GM13976 (cell line): ENCODE measurements at regions not wholly inside any gene's neighbourhood (a gene's known extent, or its start where the extent isn't known, plus 50 kb on each side); places are given as distances from the start of the nearest gene placed in this dataset.
"Not testable (repeated sequence)": the region's sequence is repeated elsewhere in the genome, so short reads cannot be mapped to it uniquely, and the experiment has no call there.

Source experiments
- DNase-seq: peaks from one replicate; pipeline ENCODE4 v3.0.0; 2012; ENCODE audit warnings: low spot score
- CTCF ChIP-seq: IDR thresholded peaks from 2 replicates; pipeline ENCODE4 v1.5.1; 2012; ENCODE audit warnings: borderline replicate concordance, mild to moderate bottlenecking; ENCODE audit not compliant: insufficient read depth; ENCODE audit errors: extremely low read depth, missing control alignments, control extremely low read depth
- in situ Hi-C: fragments of 300-500 bp; cut with MboI; formaldehyde crosslinking; loops from one replicate; pipeline ENCODE4 v1.12.0; 2022; ENCODE audit warnings: low sequenced_read_pairs, mixed read lengths, inconsistent platforms; ENCODE audit not compliant: unreplicated experiment

- peak; percentile 15 for DNase-seq
- in situ Hi-C loops = no loop called here
- TF ChIP-seq CTCF = no peak
Measured at GRCh38 chr17:34071886-34072420, 183.1 kb upstream of the CCL2 start.

- DNase-seq = no peak
- in situ Hi-C loops = no loop called here
- no peak for TF ChIP-seq CTCF
Measured at GRCh38 chr17:34075076-34075475, 180.0 kb upstream of the CCL2 start.

- no peak for TF ChIP-seq CTCF
- no peak for DNase-seq
- in situ Hi-C loops = no loop called here
Measured at GRCh38 chr17:34076743-34077631, 178.1 kb upstream of the CCL2 start.

- peak; percentile 22 for DNase-seq
- peak; percentile 32 for TF ChIP-seq CTCF
- in situ Hi-C loops = no loop called here
Measured at GRCh38 chr17:34081269-34081668, 173.8 kb upstream of the CCL2 start.

- no peak for DNase-seq
- in situ Hi-C loops = no loop called here
- no peak for TF ChIP-seq CTCF
Measured at GRCh38 chr17:34082404-34082803, 172.7 kb upstream of the CCL2 start.

GRCh38 chr17:34089042-34089441, 166.0 kb upstream of the CCL2 start:
- DNase-seq, in situ Hi-C loops: not testable (repeated sequence)

GRCh38 chr17:34090593-34090992, 164.5 kb upstream of the CCL2 start:
- no peak for DNase-seq
- TF ChIP-seq CTCF = no peak
- in situ Hi-C loops = no loop called here
